ENCODE measurements at regions not wholly inside any gene's neighbourhood (a gene's known extent, or its start where the extent isn't known, plus 50 kb on each side); places are given as distances from the start of the nearest gene placed in this dataset.

DNA sequence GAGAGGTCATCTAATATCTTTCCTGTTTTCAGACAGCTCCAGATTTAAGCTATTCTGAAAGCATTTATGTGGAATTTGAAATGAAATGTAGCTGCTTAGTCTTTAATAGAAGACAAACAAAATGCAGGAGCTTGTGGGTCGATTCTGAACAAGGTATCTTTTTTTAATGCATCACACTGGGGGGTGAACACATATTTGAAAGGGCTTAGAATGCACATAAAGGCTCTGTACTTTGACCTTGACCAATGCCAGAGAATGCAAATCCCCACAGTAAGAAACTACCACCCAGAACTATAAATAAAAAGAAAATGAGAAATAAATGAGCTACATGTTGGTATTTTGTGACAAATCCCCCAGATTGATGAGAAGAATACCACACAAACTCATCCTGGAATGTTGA, 489.3 kb downstream of the PIK3C3 start:
- no peak for TF ChIP-seq POLR2A (IDR thresholded peaks at IDR 0.05; ENCODE audit: low read depth)
- TF ChIP-seq CTCF (IDR thresholded peaks at IDR 0.05), result no peak
- TF ChIP-seq POLR2AphosphoS5 (IDR thresholded peaks at IDR 0.05), result no peak
- TF ChIP-seq EP300 (IDR thresholded peaks at IDR 0.05), result no peak
